ENCODE measurements at regions not wholly inside any gene's neighbourhood (a gene's known extent, or its start where the extent isn't known, plus 50 kb on each side); places are given as distances from the start of the nearest gene placed in this dataset.

- TF ChIP-seq POLR2A (IDR thresholded peaks at IDR 0.05) (no peak), CTCF (IDR thresholded peaks at IDR 0.05) (no peak)
Measured at GRCh38 chr1:229999004-229999670, 67.9 kb upstream of the GALNT2 start.
